HCT116 (cell line): ENCODE measurements at regions not wholly inside any gene's neighbourhood (a gene's known extent, or its start where the extent isn't known, plus 50 kb on each side); places are given as distances from the start of the nearest gene placed in this dataset.

Experiments
- CTCF ChIP-seq, 3 experiments: fragments of 200-600 bp in 1 of 3; sonication (generic) in 1 of 3; IDR thresholded peaks in 2 of 3; conservative IDR thresholded peaks in 1 of 3; 2 replicates each; pipeline ENCODE4 v1.5.1; 2012 to 2017; ENCODE audit warnings: low read depth in 2 of 3, low read length in 2 of 3, antibody characterized with exemption in 1 of 3, borderline replicate concordance in 1 of 3, control low read depth in 1 of 3, mild to moderate bottlenecking in 1 of 3, mixed read lengths in 1 of 3, mixed run types in 1 of 3, moderate library complexity in 1 of 3; ENCODE audit not compliant: insufficient read depth in 1 of 3
- EZH2phosphoT487 ChIP-seq: fragments of 200-600 bp; IDR thresholded peaks from 2 replicates; pipeline ENCODE4 v1.6.1; 2018; ENCODE audit warnings: antibody characterized with exemption, borderline replicate concordance
- POLR2A ChIP-seq: IDR thresholded peaks from 2 replicates; pipeline ENCODE4 v1.7.0; 2011; ENCODE audit warnings: borderline replicate concordance; ENCODE audit not compliant: insufficient read depth, insufficient read length; ENCODE audit errors: extremely low read depth
- RAD21 ChIP-seq: IDR thresholded peaks from 2 replicates; pipeline ENCODE4 v1.6.1; 2012; ENCODE audit warnings: low read depth, mild to moderate bottlenecking

- TF ChIP-seq CTCF (IDR thresholded peaks at IDR 0.05 in 2 of 3, conservative IDR thresholded peaks at IDR 0.05 in 1 of 3; ENCODE audit: borderline replicate concordance in 1 of 3, insufficient read depth in 1 of 3, low read depth in 2 of 3, low read length in 2 of 3) (no peak), POLR2A (no peak), RAD21 (no peak), EZH2phosphoT487 (no peak)
Observed at GRCh38 chr9:99506747-99507348, 284.8 kb downstream of the SEC61B start.
